ENCODE measurements at regions not wholly inside any gene's neighbourhood (a gene's known extent, or its start where the extent isn't known, plus 50 kb on each side); places are given as distances from the start of the nearest gene placed in this dataset.

GRCh38 chr18:10022365-10022764 lies 108.5 kb downstream of the VAPA start:
- TF ChIP-seq CTCF (IDR thresholded peaks at IDR 0.05; ENCODE audit: poor library complexity, severe bottlenecking) (no peak), MXI1 (conservative IDR thresholded peaks at IDR 0.05; ENCODE audit: poor library complexity, severe bottlenecking) (no peak), EP300 (conservative IDR thresholded peaks at IDR 0.05; ENCODE audit: poor library complexity, severe bottlenecking) (no peak), EZH2 (IDR thresholded peaks at IDR 0.05; ENCODE audit: borderline replicate concordance, insufficient read depth, low read length, poor library complexity, severe bottlenecking) (no peak), TAF1 (IDR thresholded peaks at IDR 0.05; ENCODE audit: low read depth) (no peak), POLR2AphosphoS5 (IDR thresholded peaks at IDR 0.05) (no peak), RAD21 (conservative IDR thresholded peaks at IDR 0.05) (no peak), REST (IDR thresholded peaks at IDR 0.05; ENCODE audit: borderline replicate concordance) (no peak), SMC3 (conservative IDR thresholded peaks at IDR 0.05; ENCODE audit: poor library complexity) (no peak)
